Progenitor cell of endocrine pancreas (in vitro differentiated cells): ENCODE measurements at regions not wholly inside any gene's neighbourhood (a gene's known extent, or its start where the extent isn't known, plus 50 kb on each side); places are given as distances from the start of the nearest gene placed in this dataset.

Experiments used
- DNase-seq: peaks from one replicate; pipeline ENCODE4 v3.0.0; 2021; ENCODE audit warnings: low spot score; ENCODE audit not compliant: unreplicated experiment
- H3K27ac Mint-ChIP-seq: 2 replicates; pipeline ENCODE4 v1.8.0; 2021; ENCODE audit warnings: mild to moderate bottlenecking, moderate library complexity, mixed read lengths
- H3K27me3 Mint-ChIP-seq: 2 replicates; pipeline ENCODE4 v1.8.0; 2021; ENCODE audit warnings: mixed read lengths
- H3K36me3 Mint-ChIP-seq: 2 replicates; pipeline ENCODE4 v1.8.0; 2022; ENCODE audit warnings: mixed read lengths; ENCODE audit not compliant: insufficient read depth
- H3K4me1 Mint-ChIP-seq: 2 replicates; pipeline ENCODE4 v1.8.0; 2021; ENCODE audit warnings: low read depth, mixed read lengths
- H3K4me3 Mint-ChIP-seq: 2 replicates; pipeline ENCODE4 v1.8.0; 2021; ENCODE audit warnings: low read depth, mild to moderate bottlenecking, moderate library complexity, mixed read lengths
- H3K9me3 Mint-ChIP-seq: 2 replicates; pipeline ENCODE4 v1.8.0; 2021; ENCODE audit warnings: low read depth, mixed read lengths
- CTCF ChIP-seq: fragments of 200-600 bp; sonication (generic); IDR thresholded peaks from one replicate; pipeline ENCODE4 v1.5.0; 2021; ENCODE audit warnings: antibody characterized with exemption, mild to moderate bottlenecking; ENCODE audit not compliant: unreplicated experiment

GRCh38 chr5:100432741-100433140 is 102.4 kb upstream of the FAM174A start:
- no peak for TF ChIP-seq CTCF
- H3K4me3 Mint-ChIP-seq, result no peak overlapping the region
- no peaks in the 10 kb centered on the region for H3K27me3 Mint-ChIP-seq
- no peak for DNase-seq
- H3K36me3 Mint-ChIP-seq, result no peaks in the 10 kb centered on the region
- no peaks in the 10 kb centered on the region for H3K9me3 Mint-ChIP-seq
- H3K27ac Mint-ChIP-seq, result no peak overlapping the region
- H3K4me1 Mint-ChIP-seq, result no peaks in the 10 kb centered on the region

GRCh38 chr5:100430268-100431195 is 104.6 kb upstream of the FAM174A start:
- Mint-ChIP-seq H3K9me3 (peaks cover 6% of the 10 kb centered on the region), H3K27ac (no peak overlapping the region), H3K36me3 (peaks cover 1% of the 10 kb centered on the region), H3K27me3 (no peaks in the 10 kb centered on the region), H3K4me3 (no peak overlapping the region), H3K4me1 (no peaks in the 10 kb centered on the region)
- peak; percentile 11 for DNase-seq
- peak; percentile 76 for TF ChIP-seq CTCF

GRCh38 chr5:100424787-100425186 is 110.4 kb upstream of the FAM174A start:
- DNase-seq, result no peak
- Mint-ChIP-seq H3K4me3 (no peak overlapping the region), H3K27me3 (no peaks in the 10 kb centered on the region), H3K9me3 (peaks cover 22% of the 10 kb centered on the region), H3K27ac (no peak overlapping the region), H3K36me3 (peaks cover 10% of the 10 kb centered on the region), H3K4me1 (no peaks in the 10 kb centered on the region)
- TF ChIP-seq CTCF, result no peak

GRCh38 chr5:100424017-100424416 is 111.2 kb upstream of the FAM174A start:
- peaks cover 10% of the 10 kb centered on the region for H3K36me3 Mint-ChIP-seq
- DNase-seq, result no peak
- no peak overlapping the region for H3K27ac Mint-ChIP-seq

GRCh38 chr5:100423330-100423729 is 111.8 kb upstream of the FAM174A start:
- no peak overlapping the region for H3K27ac Mint-ChIP-seq
- peaks cover 22% of the 10 kb centered on the region for H3K9me3 Mint-ChIP-seq
- H3K4me1 Mint-ChIP-seq, result peaks cover 4% of the 10 kb centered on the region
- no peak overlapping the region for H3K4me3 Mint-ChIP-seq
- no peak for DNase-seq
- no peak for TF ChIP-seq CTCF
- peaks cover 10% of the 10 kb centered on the region for H3K36me3 Mint-ChIP-seq
- no peaks in the 10 kb centered on the region for H3K27me3 Mint-ChIP-seq

More at GRCh38 chr5:100424017-100424416, 111.2 kb upstream of the FAM174A start:
- no peak for TF ChIP-seq CTCF
- Mint-ChIP-seq H3K4me3 (no peak overlapping the region), H3K9me3 (peaks cover 22% of the 10 kb centered on the region), H3K4me1 (peaks cover 2% of the 10 kb centered on the region), H3K27me3 (no peaks in the 10 kb centered on the region)
